B cell (primary cell): ENCODE measurements at regions not wholly inside any gene's neighbourhood (a gene's known extent, or its start where the extent isn't known, plus 50 kb on each side); places are given as distances from the start of the nearest gene placed in this dataset.

Experiments
- EZH2 ChIP-seq: IDR thresholded peaks from 2 replicates; pipeline ENCODE4 v1.6.1; 2012; ENCODE audit warnings: borderline replicate concordance, low read depth, mild to moderate bottlenecking, moderate library complexity, low read length; ENCODE audit not compliant: insufficient read depth, poor library complexity, severe bottlenecking
- TF ChIP-seq, protein P1 (sequence below): fragments of 200-600 bp; IDR thresholded peaks from one replicate; pipeline ENCODE4 v1.8.0; 2022; ENCODE audit warnings: antibody characterized with exemption, mild to moderate bottlenecking

DNA sequence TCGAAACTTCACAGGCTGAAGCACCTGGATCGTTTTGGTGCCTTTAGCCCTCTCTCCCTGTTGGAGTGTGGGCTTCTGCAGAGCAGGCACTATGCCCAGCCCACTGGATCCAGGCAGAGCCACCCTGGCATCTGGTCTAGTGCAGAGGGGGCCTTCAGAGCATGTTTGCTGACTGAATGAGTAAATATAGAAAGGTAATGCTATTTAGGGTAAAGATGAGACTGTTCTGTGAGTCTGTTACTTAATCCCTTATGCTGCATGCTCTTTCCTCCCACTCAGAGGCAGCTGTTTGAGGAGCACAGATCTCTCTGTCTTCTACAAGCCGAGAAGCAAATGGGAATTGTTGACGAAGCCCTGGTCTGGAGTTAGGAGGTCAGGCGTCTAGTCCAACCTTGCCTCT, 130.2 kb downstream of the RGPD3 start:
- TF ChIP-seq, protein P1, sequence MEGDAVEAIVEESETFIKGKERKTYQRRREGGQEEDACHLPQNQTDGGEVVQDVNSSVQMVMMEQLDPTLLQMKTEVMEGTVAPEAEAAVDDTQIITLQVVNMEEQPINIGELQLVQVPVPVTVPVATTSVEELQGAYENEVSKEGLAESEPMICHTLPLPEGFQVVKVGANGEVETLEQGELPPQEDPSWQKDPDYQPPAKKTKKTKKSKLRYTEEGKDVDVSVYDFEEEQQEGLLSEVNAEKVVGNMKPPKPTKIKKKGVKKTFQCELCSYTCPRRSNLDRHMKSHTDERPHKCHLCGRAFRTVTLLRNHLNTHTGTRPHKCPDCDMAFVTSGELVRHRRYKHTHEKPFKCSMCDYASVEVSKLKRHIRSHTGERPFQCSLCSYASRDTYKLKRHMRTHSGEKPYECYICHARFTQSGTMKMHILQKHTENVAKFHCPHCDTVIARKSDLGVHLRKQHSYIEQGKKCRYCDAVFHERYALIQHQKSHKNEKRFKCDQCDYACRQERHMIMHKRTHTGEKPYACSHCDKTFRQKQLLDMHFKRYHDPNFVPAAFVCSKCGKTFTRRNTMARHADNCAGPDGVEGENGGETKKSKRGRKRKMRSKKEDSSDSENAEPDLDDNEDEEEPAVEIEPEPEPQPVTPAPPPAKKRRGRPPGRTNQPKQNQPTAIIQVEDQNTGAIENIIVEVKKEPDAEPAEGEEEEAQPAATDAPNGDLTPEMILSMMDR, result no peak
- TF ChIP-seq EZH2, result no peak
